HepG2 (cell line): ENCODE measurements at regions not wholly inside any gene's neighbourhood (a gene's known extent, or its start where the extent isn't known, plus 50 kb on each side); places are given as distances from the start of the nearest gene placed in this dataset.

Experiments used
- DRAP1 ChIP-seq: IDR thresholded peaks from 2 replicates; pipeline ENCODE4 v1.6.1; 2016; ENCODE audit warnings: missing genetic modification reagents, missing compliant biosample characterization
- ELF1 ChIP-seq: sonication (generic); formaldehyde crosslinking; IDR thresholded peaks from 2 replicates; pipeline ENCODE4 v1.4.0; 2020; ENCODE audit warnings: missing genetic modification reagents
- FOXC1 ChIP-seq: sonication (generic); formaldehyde crosslinking; IDR thresholded peaks from 2 replicates; pipeline ENCODE4 v1.8.0; 2022; ENCODE audit warnings: mild to moderate bottlenecking, missing genetic modification reagents, borderline replicate concordance
- POLR2A ChIP-seq, 2 experiments: IDR thresholded peaks; 2 replicates each; pipeline ENCODE4 v1.6.1; 2011; ENCODE audit warnings: low read depth in 2 of 2, low read length in 2 of 2, mild to moderate bottlenecking in 1 of 2, moderate library complexity in 1 of 2; ENCODE audit not compliant: insufficient read depth in 1 of 2
- POLR2AphosphoS2 ChIP-seq: IDR thresholded peaks from 2 replicates; pipeline ENCODE4 v1.6.1; 2011; ENCODE audit warnings: low read depth, low read length, improper control_type of control experiment
- SP1 ChIP-seq, 2 experiments: fragments of 450-650 bp in 1 of 2; sonication (generic) in 1 of 2; formaldehyde crosslinking in 1 of 2; IDR thresholded peaks; 2 replicates each; pipeline versions ENCODE4 v1.4.0 to v1.6.1; 2016 to 2020; ENCODE audit warnings: missing genetic modification reagents in 1 of 2
- STAG1 ChIP-seq: sonication (generic); formaldehyde crosslinking; IDR thresholded peaks from 2 replicates; pipeline ENCODE4 v1.4.0; 2020; ENCODE audit warnings: missing genetic modification reagents
- ZFX ChIP-seq: sonication (generic); formaldehyde crosslinking; IDR thresholded peaks from 2 replicates; pipeline ENCODE4 v1.4.0; 2020; ENCODE audit warnings: mild to moderate bottlenecking, low read depth, missing genetic modification reagents, moderate library complexity
- ZNF17 ChIP-seq: sonication (generic); formaldehyde crosslinking; IDR thresholded peaks from 2 replicates; pipeline ENCODE4 v1.5.0; 2020; ENCODE audit warnings: mild to moderate bottlenecking, missing genetic modification reagents
- TF ChIP-seq, protein P1 (sequence below): sonication (generic); formaldehyde crosslinking; IDR thresholded peaks from 2 replicates; pipeline ENCODE4 v1.5.0; 2020; ENCODE audit warnings: mild to moderate bottlenecking, missing genetic modification reagents, moderate library complexity
- TF ChIP-seq, protein P2 (sequence below): sonication (generic); formaldehyde crosslinking; IDR thresholded peaks from 2 replicates; pipeline ENCODE4 v1.5.0; 2020; ENCODE audit warnings: missing genetic modification reagents

- TF ChIP-seq FOXC1 (CRISPR knock-in tag) (no peak), ZFX (CRISPR knock-in tag) (no peak), STAG1 (CRISPR knock-in tag) (no peak), ELF1 (CRISPR knock-in tag) (no peak), POLR2AphosphoS2 (no peak), DRAP1 (CRISPR knock-in tag) (no peak), SP1 (IDR thresholded peaks at IDR 0.05) (no peak), SP1 (CRISPR knock-in tag; IDR thresholded peaks at IDR 0.05) (no peak), POLR2A (IDR thresholded peaks at IDR 0.05; ENCODE audit: insufficient read depth in 1 of 2, low read depth in 2 of 2, low read length in 2 of 2) (no peak), ZNF17 (CRISPR knock-in tag) (no peak)
- TF ChIP-seq, protein P1, sequence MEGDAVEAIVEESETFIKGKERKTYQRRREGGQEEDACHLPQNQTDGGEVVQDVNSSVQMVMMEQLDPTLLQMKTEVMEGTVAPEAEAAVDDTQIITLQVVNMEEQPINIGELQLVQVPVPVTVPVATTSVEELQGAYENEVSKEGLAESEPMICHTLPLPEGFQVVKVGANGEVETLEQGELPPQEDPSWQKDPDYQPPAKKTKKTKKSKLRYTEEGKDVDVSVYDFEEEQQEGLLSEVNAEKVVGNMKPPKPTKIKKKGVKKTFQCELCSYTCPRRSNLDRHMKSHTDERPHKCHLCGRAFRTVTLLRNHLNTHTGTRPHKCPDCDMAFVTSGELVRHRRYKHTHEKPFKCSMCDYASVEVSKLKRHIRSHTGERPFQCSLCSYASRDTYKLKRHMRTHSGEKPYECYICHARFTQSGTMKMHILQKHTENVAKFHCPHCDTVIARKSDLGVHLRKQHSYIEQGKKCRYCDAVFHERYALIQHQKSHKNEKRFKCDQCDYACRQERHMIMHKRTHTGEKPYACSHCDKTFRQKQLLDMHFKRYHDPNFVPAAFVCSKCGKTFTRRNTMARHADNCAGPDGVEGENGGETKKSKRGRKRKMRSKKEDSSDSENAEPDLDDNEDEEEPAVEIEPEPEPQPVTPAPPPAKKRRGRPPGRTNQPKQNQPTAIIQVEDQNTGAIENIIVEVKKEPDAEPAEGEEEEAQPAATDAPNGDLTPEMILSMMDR (CRISPR knock-in tag): no peak
- TF ChIP-seq, protein P2, sequence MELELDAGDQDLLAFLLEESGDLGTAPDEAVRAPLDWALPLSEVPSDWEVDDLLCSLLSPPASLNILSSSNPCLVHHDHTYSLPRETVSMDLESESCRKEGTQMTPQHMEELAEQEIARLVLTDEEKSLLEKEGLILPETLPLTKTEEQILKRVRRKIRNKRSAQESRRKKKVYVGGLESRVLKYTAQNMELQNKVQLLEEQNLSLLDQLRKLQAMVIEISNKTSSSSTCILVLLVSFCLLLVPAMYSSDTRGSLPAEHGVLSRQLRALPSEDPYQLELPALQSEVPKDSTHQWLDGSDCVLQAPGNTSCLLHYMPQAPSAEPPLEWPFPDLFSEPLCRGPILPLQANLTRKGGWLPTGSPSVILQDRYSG (CRISPR knock-in tag): no peak
Observed at GRCh38 chr3:59121346-59122144, 71.7 kb upstream of the CFAP20DC start.
